GM18907 (cell line): ENCODE measurements at regions not wholly inside any gene's neighbourhood (a gene's known extent, or its start where the extent isn't known, plus 50 kb on each side); places are given as distances from the start of the nearest gene placed in this dataset.
A peak's percentile ranks its signal among the peaks of the same experiment; 100 is the strongest.

ENCODE experiments used
- ATAC-seq: cut with Tn5 transposase; IDR thresholded peaks from one replicate; pipeline ENCODE4 v1.9.1; 2021; ENCODE audit warnings: mild to moderate bottlenecking, moderate library complexity; ENCODE audit not compliant: unreplicated experiment

DNA sequence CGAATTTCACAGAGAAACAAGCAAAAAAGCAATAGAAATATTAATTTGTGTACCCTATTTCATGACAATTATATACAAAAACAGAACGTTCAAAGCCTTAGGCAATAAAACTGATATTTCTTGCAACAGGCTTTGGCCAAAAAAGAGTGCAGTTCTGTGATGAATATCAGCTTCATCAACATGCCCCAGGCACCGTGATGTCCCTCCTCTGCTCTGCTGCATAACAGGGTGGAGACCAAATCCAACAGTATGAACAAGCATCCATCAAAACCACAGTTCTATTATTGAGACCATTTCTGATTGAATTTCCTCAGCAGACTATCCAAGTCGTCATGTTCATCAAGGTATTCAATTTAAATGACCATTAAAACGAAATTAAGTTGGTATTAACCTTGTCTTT is 722.6 kb upstream of the NRSN1 start:
- no peak for ATAC-seq

GRCh38 chr6:23409531-23409930 is 716.5 kb upstream of the NRSN1 start:
- ATAC-seq = no peak

DNA sequence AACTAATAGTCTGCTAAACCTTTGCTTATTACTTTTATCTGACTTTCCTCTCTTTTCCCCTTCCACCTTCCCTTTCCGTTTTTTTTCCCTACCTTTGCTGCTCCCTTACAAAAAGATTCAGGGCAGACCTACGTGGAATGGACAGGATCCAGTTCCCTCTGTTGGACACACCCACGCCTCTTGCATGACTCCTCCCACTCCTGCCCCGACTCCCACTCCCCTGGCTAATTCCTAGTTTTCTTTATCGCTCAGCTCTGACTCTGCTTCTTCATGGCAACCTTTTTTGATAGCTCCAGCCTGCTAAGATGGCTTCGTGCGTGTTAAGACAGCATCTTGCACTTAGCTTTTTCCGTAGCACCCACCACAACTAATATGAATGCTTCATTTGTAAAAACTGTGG is 715.6 kb upstream of the NRSN1 start:
- ATAC-seq = no peak

GRCh38 chr6:23412770-23413169 is 713.2 kb upstream of the NRSN1 start:
- ATAC-seq = no peak

- no peak for ATAC-seq
Measured at GRCh38 chr6:23413327-23414050, 712.5 kb upstream of the NRSN1 start.

DNA sequence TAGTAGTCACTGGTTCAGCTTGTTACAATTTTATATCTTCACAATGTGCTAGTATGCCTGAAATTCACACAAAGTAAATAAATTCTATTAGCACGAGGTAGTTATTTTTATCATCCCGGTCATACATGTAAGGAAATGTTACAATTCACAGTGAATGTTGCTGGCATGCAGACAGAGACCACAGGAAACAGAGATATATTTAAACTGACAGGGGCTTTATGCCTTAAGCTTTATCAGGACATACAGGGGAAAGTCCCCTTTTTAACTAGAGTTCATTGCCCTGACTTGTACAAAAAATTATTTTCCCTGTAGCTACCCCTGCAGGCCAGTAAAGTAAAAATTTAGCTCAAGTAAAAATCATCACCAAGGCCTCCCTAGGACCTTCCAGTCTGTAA is 712.0 kb upstream of the NRSN1 start:
- peak; percentile 73 for ATAC-seq

GRCh38 chr6:23414922-23415321 is 711.1 kb upstream of the NRSN1 start:
- no peak for ATAC-seq

DNA sequence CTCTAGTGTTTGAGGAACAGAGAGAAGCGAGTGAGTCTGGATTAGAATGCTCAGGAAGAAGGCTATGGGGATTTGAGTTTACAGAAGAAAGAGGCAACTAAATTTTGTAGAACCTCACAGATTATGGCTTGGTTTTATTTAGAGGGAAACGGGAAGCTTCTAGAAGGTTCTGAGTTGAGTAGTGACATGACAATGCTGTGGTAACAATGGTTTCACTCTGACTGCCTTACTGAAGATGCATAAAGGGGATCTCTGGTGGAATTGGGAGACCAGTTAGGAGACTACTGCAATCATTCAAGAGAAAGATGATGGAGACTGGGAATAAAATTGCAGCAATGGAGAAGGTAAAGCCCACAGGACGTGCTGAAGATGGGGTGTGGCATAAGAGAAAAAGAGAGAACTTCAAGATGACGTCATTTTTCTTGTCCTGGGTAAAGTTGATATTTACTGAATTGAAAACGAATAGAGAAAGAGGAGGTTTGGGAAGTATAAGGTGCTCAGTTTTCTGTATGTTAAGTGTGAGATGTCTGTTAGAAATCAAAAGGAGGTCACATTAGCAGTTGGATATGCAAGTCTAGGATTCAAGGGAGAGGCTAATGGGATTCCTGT is 710.1 kb upstream of the NRSN1 start:
- no peak for ATAC-seq

DNA sequence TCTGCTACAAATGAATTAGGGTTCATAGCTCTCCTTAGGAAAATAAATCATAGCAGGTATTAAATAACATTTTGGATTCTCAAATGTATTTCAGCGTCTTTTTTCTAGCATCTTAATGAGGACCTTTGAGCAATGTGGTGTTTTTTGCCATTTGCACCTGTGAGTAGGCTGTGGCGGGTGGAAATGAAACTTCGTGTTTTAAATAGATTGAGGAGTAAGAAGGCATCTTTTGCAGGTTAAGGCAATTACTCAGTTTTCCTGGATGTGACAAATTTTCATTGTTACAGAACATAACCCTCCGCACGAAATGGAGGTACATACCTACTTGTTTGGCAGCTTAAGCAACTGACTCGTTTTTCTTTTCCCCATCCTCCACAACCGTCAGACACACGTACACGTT is 708.9 kb upstream of the NRSN1 start:
- ATAC-seq = no peak

DNA sequence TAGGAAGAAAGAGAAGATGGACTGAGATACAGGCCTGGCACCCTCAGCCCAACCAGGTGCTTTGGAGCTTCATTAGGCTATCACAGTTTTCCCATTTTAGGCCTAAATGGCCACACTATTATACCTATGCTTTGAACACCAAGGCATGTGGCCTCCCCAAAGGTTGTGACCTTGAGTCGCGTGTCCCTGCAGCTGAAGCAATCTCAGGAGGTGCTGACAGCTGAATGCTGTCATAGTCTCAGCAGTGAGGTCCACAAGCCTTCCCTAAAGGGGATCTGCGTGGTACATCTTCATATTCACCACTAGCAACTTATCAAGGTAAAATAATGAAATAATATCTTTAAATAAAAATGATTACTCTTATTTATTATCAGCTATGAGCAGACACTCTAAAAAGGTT is 707.9 kb upstream of the NRSN1 start:
- no peak for ATAC-seq

DNA sequence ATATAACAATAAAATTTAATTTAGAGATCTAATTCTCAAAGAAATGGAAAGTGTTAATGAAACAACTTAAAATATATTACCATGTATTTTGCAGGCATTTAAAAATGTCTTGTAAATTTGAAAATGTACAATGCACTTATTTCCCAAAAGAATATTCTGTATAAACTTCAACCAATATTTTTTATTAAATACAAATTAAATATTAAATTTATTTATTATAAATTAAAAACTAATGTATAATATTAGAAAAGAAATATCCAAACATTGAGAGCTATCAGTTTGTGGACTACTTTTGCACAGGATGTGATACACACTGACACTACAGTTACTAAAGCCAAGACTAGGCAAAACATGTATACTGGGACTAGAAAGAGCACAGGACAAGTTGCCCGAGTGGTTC is 707.0 kb upstream of the NRSN1 start:
- ATAC-seq = no peak

GRCh38 chr6:23420659-23421350 is 705.2 kb upstream of the NRSN1 start:
- no peak for ATAC-seq

DNA sequence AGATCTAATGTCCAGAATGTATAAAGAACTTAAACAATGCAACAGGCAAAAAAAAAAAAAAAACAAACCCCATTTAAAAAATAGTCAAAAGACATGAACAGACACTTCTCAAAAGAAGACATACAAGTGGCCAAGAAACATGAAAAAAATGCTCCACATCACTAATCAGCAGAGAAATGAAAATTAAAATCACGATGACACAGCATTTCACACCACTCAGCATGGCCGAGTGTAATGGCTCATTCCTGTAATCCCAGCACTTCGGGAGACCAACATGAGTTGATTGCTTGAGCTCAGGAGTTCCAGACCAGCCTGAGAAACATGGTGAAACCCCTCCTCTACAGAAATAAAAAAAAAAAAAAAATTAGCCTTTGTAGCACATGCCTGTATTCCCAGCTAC is 701.4 kb upstream of the NRSN1 start:
- ATAC-seq = no peak

DNA sequence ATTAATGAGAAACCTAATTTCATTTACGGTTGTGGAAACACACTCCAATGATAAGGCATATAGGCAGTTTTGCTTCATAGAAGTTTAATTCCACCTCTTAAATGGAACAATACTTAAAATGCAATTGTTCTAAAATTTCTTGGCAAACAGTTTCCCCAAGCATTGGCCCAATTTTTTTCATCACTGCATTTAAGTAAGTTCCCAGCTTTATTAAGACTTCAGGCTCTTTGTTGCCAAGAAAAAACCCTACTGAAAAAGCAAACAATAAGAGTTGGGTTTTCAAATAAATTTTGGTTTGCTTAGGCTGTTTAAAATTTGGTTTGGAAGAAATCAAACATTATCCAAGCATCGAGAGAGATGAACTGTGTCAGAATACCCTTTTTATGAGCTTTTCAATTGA is 690.9 kb upstream of the NRSN1 start:
- no peak for ATAC-seq

DNA sequence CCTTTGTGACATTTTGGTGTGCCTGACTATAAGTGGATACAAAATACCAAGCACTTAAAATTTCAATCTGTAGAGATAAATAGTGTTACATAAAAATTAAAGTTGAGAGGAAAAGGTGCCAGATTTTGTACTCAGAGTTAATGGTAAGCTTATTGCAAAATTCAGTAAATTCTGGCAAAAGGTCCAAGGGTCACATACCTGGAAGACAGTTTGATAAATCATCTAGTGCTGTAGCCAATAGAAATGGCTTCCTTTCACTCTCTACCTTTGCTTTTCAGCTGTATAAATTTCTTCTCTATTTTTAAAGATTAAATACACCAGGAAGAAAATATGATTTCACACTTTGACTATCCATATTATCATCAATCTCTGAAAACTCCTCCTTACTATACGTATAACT is 690.2 kb upstream of the NRSN1 start:
- ATAC-seq = no peak

- ATAC-seq = no peak
Measured at GRCh38 chr6:23441808-23442461, 684.1 kb upstream of the NRSN1 start.

DNA sequence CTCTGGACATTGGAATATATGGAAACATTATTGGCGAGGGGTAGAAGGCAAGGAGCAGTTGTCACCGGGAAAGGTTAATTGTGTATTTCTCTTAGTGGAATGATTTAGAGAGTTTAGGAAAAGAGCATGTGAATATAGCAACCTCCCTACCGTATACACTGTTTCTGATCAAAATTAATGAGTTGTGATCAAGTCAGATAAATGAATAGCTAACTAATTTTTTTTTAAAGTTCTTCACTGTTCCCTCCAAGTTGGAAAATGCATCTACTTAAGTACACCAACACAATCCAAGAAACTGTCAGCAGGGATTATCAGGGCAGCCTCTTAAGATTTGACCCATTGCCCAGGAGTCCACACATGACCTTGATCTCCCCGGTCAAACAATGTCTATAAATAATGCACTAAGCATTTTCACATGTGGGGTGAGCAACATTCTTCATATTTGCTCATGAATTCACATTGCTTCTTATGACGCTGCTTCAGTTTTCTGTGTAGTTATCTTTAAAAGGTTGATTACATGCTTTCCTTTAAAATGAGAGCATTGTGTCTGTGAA is 680.8 kb upstream of the NRSN1 start:
- no peak for ATAC-seq

DNA sequence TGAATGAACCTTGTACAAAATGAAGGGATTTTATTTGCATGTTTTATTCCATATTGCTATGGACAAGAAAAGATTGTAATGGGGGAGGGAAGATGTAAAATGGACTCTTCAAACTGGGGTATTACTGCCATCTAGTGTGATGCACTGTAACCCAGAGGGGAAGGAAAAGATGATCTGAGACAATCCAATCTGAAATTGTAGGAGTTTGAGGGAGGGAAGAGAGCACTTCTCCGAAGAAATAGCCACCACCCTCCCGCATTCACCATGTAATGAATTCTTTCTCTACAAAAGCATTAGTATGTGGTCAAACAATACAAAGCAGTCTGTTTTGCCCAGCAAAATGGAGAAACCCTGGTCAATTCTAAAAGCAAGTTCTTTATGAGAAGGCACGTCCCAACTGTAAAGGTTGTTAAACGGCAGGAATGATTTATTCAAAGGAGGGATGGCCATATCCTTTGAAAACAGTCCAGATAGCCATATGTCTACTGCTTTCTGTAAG is 679.5 kb upstream of the NRSN1 start:
- ATAC-seq = no peak

- no peak for ATAC-seq
Measured at GRCh38 chr6:23447731-23448130, 678.3 kb upstream of the NRSN1 start.

GRCh38 chr6:23448281-23448680 is 677.7 kb upstream of the NRSN1 start:
- no peak for ATAC-seq
